ENCODE measurements at regions not wholly inside any gene's neighbourhood (a gene's known extent, or its start where the extent isn't known, plus 50 kb on each side); places are given as distances from the start of the nearest gene placed in this dataset.

DNA sequence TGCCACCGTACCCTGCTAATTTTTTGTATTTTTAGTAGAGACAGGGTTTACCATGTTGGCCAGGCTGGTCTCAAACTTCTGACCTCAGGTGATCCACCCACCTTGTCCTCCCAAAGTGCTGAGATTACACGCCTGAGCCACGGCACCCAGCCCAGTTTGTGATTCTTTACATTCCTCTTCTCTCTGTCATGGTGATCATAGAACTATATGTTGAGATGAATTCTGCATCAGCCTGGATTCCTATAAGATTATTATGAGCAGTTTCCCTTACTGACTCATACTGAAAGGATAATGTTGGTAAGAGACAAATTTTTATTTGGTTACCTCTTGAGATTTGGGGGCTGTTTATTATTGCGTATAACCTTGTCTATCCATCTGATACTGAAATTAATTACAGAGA lies 121.5 kb upstream of the CSNK1A1L start:
- H3K4me1 ChIP-seq (ENCODE audit: insufficient read depth, low read length) = no peaks in the 10 kb centered on the region
- H3K9ac ChIP-seq (ENCODE audit: insufficient read depth, low read depth, low read length) = no peak overlapping the region
- CTCF ChIA-PET (ENCODE audit: low intra/inter-chr PET ratio, low total read pairs) = no interaction called here
- in situ Hi-C loops (cut with HindIII; ENCODE audit: extremely low pct_ligation_motif_present, low pct_unique_long_range_greater_than_20kb) = no loop called here
- no peak for TF ChIP-seq PRPF4 (IDR thresholded peaks at IDR 0.05; ENCODE audit: low read depth, low read length, poor library complexity, severe bottlenecking)
- no peak for TF ChIP-seq GABPB1 (CRISPR knock-in tag; IDR thresholded peaks at IDR 0.05)
- TF ChIP-seq FOXA3 (CRISPR knock-in tag; IDR thresholded peaks at IDR 0.05) = no peak
- TF ChIP-seq, protein P1, sequence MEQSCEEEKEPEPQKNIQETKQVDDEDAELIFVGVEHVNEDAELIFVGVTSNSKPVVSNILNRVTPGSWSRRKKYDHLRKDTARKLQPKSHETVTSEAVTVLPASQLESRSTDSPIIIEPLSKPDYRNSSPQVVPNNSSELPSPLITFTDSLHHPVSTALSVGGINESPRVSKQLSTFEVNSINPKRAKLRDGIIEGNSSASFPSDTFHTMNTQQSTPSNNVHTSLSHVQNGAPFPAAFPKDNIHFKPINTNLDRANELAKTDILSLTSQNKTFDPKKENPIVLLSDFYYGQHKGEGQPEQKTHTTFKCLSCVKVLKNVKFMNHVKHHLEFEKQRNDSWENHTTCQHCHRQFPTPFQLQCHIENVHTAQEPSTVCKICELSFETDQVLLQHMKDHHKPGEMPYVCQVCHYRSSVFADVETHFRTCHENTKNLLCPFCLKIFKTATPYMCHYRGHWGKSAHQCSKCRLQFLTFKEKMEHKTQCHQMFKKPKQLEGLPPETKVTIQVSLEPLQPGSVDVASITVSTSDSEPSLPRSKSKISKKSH (CRISPR knock-in tag; IDR thresholded peaks at IDR 0.05; ENCODE audit: borderline replicate concordance) = no peak
- TF ChIP-seq ZNF569 (CRISPR knock-in tag; IDR thresholded peaks at IDR 0.05; ENCODE audit: borderline replicate concordance) = no peak
- no peak for TF ChIP-seq ZNF432 (CRISPR knock-in tag; IDR thresholded peaks at IDR 0.05; ENCODE audit: borderline replicate concordance)
- no peak for TF ChIP-seq NKX3-1 (CRISPR knock-in tag; IDR thresholded peaks at IDR 0.05)
- no peak for TF ChIP-seq ETV5 (CRISPR knock-in tag; IDR thresholded peaks at IDR 0.05; ENCODE audit: borderline replicate concordance)
- no peak for TF ChIP-seq MBD4 (IDR thresholded peaks at IDR 0.05; ENCODE audit: borderline replicate concordance, low read length)
- no peak for TF ChIP-seq NBN (conservative IDR thresholded peaks at IDR 0.05)
- TF ChIP-seq TSC22D2 (CRISPR knock-in tag; IDR thresholded peaks at IDR 0.05; ENCODE audit: borderline replicate concordance) = no peak
- TF ChIP-seq, protein P2, sequence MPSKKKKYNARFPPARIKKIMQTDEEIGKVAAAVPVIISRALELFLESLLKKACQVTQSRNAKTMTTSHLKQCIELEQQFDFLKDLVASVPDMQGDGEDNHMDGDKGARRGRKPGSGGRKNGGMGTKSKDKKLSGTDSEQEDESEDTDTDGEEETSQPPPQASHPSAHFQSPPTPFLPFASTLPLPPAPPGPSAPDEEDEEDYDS (CRISPR knock-in tag; IDR thresholded peaks at IDR 0.05) = no peak
- TF ChIP-seq GZF1 (CRISPR knock-in tag; IDR thresholded peaks at IDR 0.05) = no peak
- no peak for ATAC-seq
- no peaks in the 10 kb centered on the region for H3K27me3 ChIP-seq (ENCODE audit: control insufficient read depth in 1 of 2, insufficient read depth in 2 of 2, low read length in 2 of 2)
- H4K20me1 ChIP-seq (ENCODE audit: insufficient read depth, low read length) = no peaks in the 10 kb centered on the region
- no peak overlapping the region for H3K4me3 ChIP-seq (replicated peaks in 1 of 3; ENCODE audit: insufficient read depth in 1 of 3, low read depth in 2 of 3, low read length in 3 of 3)
- no peaks in the 10 kb centered on the region for H3K36me3 ChIP-seq (replicated peaks in 1 of 2; ENCODE audit: control insufficient read depth in 1 of 2, insufficient read depth in 2 of 2, low read length in 2 of 2)
- POLR2A ChIA-PET = no interaction called here
- FAIRE-seq = no peak
- H3K9me3 ChIP-seq (ENCODE audit: low read length) = no peaks in the 10 kb centered on the region
- H3K79me2 ChIP-seq (ENCODE audit: insufficient read depth, low read length) = no peaks in the 10 kb centered on the region
- no peak for DNase-seq (ENCODE audit: low spot score)
- no peak overlapping the region for H2AFZ ChIP-seq (ENCODE audit: low read length)
- H3K4me2 ChIP-seq (ENCODE audit: low read depth, low read length) = no peak overlapping the region
- intact Hi-C loops (cut with micrococcal nuclease; ENCODE audit: unreplicated experiment) = no loop called here
- H3K27ac ChIP-seq (ENCODE audit: extremely low read length, insufficient read depth, low read length) = no peak overlapping the region
- 9% methylated on average over 4 of the region's 4 CpGs for WGBS (ENCODE audit: low lambda C conversion rate)
- BruUV-seq (replicated peaks) = no TSS peak

Data from HepG2 (cell line).